ENCODE measurements at regions not wholly inside any gene's neighbourhood (a gene's known extent, or its start where the extent isn't known, plus 50 kb on each side); places are given as distances from the start of the nearest gene placed in this dataset.

DNA sequence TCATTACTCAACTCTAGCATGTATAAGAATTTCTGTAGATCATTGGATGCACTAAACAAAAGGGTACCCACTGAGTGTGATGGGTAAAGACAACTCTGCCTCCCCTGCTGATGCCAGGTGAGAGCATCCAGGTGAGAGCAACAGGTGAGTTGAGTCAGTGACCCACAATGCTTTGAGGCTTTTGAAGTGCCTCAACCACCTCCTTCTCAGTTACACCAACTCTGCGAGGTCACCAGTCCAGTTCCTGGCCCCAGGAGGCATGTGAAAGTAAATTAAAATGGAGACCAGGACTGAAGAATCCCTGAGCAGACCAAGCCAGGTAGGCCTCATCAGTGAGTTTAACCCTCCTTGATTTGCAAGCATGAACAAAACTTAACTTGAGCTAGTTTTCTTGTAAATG lies 505.8 kb downstream of the EBF1 start:
- Histone ChIP-seq H3K27me3 (no peaks in the 10 kb centered on the region), H3K36me3 (replicated peaks in 1 of 2; ENCODE audit: insufficient read depth in 1 of 2, low read depth in 2 of 2) (no peaks in the 10 kb centered on the region), H3K4me3 (no peak overlapping the region), H3K27ac (no peak overlapping the region), H3K4me1 (no peaks in the 10 kb centered on the region), H3K9me3 (no peaks in the 10 kb centered on the region)
- ATAC-seq: no peak
- TF ChIP-seq CTCF (IDR thresholded peaks at IDR 0.05) (no peak), POLR2A (IDR thresholded peaks at IDR 0.05) (no peak)
- WGBS, 2 donors: 87 to 94% methylated on average over 1 of the region's 1 CpG
- intact Hi-C loops (cut with DNase I): no loop called here
- DNase-seq: no peak

DNA sequence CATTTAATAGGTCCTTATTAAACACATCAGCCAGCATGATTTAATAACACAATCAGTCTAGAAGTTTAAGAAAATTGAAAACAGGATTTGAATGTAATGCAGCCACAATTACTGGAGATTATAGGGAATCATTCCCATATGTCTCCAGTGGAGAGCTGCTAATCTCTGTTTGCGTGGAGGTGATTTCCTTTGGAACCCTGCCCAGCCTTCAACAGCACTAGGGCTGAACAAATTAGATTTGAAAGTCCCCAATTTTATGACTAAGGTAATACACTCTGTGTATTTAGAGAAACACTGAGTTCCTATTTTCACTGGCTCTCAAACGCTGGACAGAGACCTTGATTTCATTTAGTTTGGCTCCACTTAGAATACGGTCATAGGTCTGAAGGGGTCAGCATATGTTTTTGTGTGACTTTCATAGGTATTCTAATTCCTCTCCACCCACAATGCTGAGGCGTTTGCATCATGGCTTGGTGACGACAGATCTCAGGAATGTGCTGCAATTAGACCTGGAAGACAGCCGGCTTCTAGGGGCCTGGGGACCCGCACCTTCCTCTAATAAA lies 508.3 kb downstream of the EBF1 start:
- peak; percentile 40 for ATAC-seq
- intact Hi-C loops (cut with DNase I): no loop called here
- 26 to 28% methylated on average over 7 of the region's 7 CpGs for WGBS, 2 donors
- no peak for TF ChIP-seq CTCF (IDR thresholded peaks at IDR 0.05)
- no peak for TF ChIP-seq POLR2A (IDR thresholded peaks at IDR 0.05)
- peak in 3 of 4 donors; percentile 6 to 18 (median 15) for DNase-seq
- peak overlapping the region in 1 of 4 donors; percentile 32 for H3K27ac ChIP-seq
- H3K27me3 ChIP-seq: no peaks in the 10 kb centered on the region
- no peaks in the 10 kb centered on the region for H3K9me3 ChIP-seq
- H3K36me3 ChIP-seq (replicated peaks in 1 of 2; ENCODE audit: insufficient read depth in 1 of 2, low read depth in 2 of 2): no peaks in the 10 kb centered on the region
- H3K4me3 ChIP-seq: no peak overlapping the region
- no peaks in the 10 kb centered on the region for H3K4me1 ChIP-seq

GRCh38 chr5:158590746-158591300 lies 508.9 kb downstream of the EBF1 start:
- ATAC-seq (no peak), DNase-seq (no peak)
- no peaks in the 10 kb centered on the region for H3K36me3 ChIP-seq (replicated peaks in 1 of 2; ENCODE audit: insufficient read depth in 1 of 2, low read depth in 2 of 2)
- H3K27me3 ChIP-seq: no peaks in the 10 kb centered on the region
- 89 to 95% methylated on average over 2 of the region's 2 CpGs for WGBS, 2 donors
- H3K27ac ChIP-seq: peak overlapping the region in 1 of 4 donors; percentile 32
- H3K4me3 ChIP-seq: no peak overlapping the region
- no peaks in the 10 kb centered on the region for H3K9me3 ChIP-seq
- TF ChIP-seq POLR2A (IDR thresholded peaks at IDR 0.05) (no peak), CTCF (IDR thresholded peaks at IDR 0.05) (no peak)
- intact Hi-C loops (cut with DNase I): no loop called here
- H3K4me1 ChIP-seq: no peaks in the 10 kb centered on the region

- ATAC-seq (no peak), DNase-seq (no peak)
- H3K36me3 ChIP-seq (replicated peaks in 1 of 2; ENCODE audit: insufficient read depth in 1 of 2, low read depth in 2 of 2): no peaks in the 10 kb centered on the region
- no peaks in the 10 kb centered on the region for H3K4me1 ChIP-seq
- H3K4me3 ChIP-seq: no peak overlapping the region
- H3K27me3 ChIP-seq: no peaks in the 10 kb centered on the region
- 25 to 30% methylated on average over 3 of the region's 3 CpGs for WGBS, 2 donors
- TF ChIP-seq POLR2A (IDR thresholded peaks at IDR 0.05) (no peak), CTCF (IDR thresholded peaks at IDR 0.05) (no peak)
- H3K9me3 ChIP-seq: no peaks in the 10 kb centered on the region
- intact Hi-C loops (cut with DNase I): no loop called here
- H3K27ac ChIP-seq: no peak overlapping the region
These were observed 509.8 kb downstream of the EBF1 start for GRCh38 chr5:158589939-158590338.

GRCh38 chr5:158588617-158589016 lies 511.1 kb downstream of the EBF1 start:
- no peaks in the 10 kb centered on the region for H3K9me3 ChIP-seq
- H3K27me3 ChIP-seq: no peaks in the 10 kb centered on the region
- no peak for DNase-seq
- 82 to 88% methylated on average over 1 of the region's 1 CpG for WGBS, 2 donors
- TF ChIP-seq POLR2A (IDR thresholded peaks at IDR 0.05): no peak
- no peak for TF ChIP-seq CTCF (IDR thresholded peaks at IDR 0.05)
- H3K4me1 ChIP-seq: no peaks in the 10 kb centered on the region
- intact Hi-C loops (cut with DNase I): no loop called here
- H3K36me3 ChIP-seq (replicated peaks in 1 of 2; ENCODE audit: insufficient read depth in 1 of 2, low read depth in 2 of 2): no peaks in the 10 kb centered on the region
- no peak for ATAC-seq
- H3K27ac ChIP-seq: no peak overlapping the region
- H3K4me3 ChIP-seq: no peak overlapping the region
